ENCODE measurements at regions not wholly inside any gene's neighbourhood (a gene's known extent, or its start where the extent isn't known, plus 50 kb on each side); places are given as distances from the start of the nearest gene placed in this dataset.

DNA sequence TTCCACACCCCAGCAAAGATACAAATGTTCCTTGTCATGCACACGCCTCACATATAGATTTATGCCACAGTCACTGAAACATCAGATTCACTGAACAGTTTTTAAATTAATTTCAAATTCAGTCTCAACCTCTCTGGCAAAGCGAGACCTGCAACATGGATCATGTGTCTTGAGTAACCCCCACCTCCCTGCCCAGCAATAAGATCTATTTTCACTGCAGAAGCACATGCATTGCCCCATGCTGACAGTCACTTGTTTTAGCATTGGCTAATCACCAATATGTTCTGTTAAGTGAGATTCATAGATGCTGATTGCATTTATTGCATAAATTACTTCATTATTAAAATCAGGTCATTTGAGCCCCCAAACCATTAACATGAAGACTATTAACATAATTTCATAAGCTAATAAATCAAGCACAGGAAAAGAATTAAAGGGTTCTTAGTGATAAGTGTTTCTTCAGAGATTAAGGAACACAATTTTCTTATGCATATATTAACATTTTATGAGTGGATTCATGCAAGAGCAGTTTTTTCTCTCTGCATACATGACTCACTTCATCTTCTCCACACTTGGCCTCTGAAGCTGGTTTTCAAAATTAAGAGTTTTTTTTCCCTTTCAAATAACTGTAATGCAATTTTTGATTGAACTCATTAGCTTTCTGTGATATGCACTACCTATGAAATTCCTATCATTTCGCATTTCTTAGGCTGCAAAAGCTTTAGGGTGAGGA lies 173.2 kb upstream of the SOX4 start:
- no peak for TF ChIP-seq EZH2 (IDR thresholded peaks at IDR 0.05; ENCODE audit: insufficient read depth, poor library complexity, severe bottlenecking)
- TF ChIP-seq EZH2phosphoT487 (IDR thresholded peaks at IDR 0.05; ENCODE audit: insufficient read depth, low read depth): no peak

Measured in GM23248 (cell line).